Suppressor macrophage treated with lipopolysaccharide for 1 hour (primary cell): ENCODE measurements at regions not wholly inside any gene's neighbourhood (a gene's known extent, or its start where the extent isn't known, plus 50 kb on each side); places are given as distances from the start of the nearest gene placed in this dataset.
"Not testable (repeated sequence)": the region's sequence is repeated elsewhere in the genome, so short reads cannot be mapped to it uniquely, and the experiment has no call there.

Source experiments
- DNase-seq, 3 donors: peaks; one replicate each; pipeline ENCODE4 v3.0.0-alpha.2; 2020 to 2022

DNA sequence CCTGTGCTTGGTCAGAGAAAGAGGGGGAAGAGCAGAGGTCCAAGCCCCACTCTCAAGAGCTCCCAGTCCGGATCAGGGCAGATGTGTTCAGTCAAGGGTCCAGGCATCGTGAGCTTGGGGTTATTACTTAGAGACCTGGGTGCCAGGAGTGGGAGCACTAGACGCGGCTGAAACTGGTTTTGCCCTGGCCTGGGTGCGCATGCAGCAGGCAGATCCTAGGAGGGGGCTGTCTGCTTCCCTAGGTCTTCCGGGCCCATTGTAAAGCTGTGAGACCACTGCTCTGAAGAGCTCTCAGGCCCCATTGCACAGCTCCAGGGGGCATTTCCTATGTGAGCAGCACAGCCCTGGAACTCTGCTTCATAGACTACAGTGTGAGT lies 204.9 kb upstream of the LINGO1 start:
- DNase-seq = no peak

DNA sequence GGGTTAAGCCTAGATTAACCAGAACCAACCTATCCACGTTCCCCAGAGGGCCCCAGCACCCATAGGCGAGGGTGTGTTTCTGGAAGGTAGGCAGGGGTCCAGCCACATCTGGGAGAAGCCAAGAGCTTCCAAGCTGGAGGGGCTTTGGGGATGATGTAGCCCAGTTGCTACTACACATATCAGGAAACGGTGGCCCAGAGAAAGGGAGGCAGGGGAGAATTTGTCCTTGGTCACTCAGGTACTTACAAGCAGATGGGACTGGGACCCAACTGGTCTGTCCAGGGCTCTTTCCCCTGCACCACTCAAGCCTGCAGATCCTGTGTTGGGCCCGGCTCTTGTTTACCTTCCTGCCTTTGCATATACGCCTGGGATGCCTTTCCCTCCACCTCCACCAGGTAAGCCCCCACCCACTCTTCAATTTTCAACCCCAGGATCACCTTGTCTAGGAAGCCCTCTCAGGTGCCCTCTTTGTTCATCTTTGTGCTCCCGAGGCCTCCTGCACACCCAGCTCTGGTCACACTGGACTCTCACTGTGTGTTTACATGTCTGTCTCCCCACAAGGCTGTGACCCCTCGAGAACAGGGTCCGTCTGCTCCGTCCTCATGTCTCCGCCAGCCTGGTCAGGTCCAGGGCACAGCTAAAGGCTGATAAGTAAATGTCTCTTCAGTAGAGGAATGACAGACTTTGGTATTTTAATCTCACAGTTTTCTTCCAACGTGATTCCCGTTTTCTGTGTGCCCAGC lies 204.4 kb upstream of the LINGO1 start:
- no peak for DNase-seq

DNA sequence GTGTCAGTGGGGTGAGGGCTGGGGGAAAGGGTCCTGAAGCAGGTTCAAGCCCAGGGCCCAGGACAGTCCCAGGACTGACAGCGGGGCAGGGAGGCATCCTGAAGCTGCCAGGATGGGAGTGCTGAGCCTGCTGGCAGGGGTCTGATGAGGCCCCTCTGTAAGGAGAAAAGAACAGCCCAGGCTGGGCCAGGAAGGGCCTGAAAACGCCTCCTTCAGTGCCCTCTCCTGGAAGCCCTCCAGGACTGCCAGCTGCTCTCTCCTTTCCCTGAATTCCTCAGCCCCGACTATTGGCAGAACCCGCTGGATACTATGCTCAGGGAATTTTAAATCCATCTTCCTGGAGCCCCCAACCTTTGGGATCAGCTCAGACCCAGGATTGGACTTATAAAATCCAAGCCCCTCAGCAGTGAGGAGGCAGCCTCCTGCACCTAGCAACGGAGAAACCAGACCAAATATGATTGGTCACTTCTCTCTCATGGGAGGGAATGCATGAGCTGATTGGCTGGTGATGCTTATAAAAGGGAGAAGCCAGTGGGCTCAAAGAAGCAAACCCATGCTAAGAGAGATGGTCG lies 203.5 kb upstream of the LINGO1 start:
- no peak for DNase-seq

- DNase-seq = no peak
Measured at GRCh38 chr15:77834276-77834990, 201.7 kb upstream of the LINGO1 start.

GRCh38 chr15:77832874-77833273 lies 200.2 kb upstream of the LINGO1 start:
- no peak for DNase-seq

DNA sequence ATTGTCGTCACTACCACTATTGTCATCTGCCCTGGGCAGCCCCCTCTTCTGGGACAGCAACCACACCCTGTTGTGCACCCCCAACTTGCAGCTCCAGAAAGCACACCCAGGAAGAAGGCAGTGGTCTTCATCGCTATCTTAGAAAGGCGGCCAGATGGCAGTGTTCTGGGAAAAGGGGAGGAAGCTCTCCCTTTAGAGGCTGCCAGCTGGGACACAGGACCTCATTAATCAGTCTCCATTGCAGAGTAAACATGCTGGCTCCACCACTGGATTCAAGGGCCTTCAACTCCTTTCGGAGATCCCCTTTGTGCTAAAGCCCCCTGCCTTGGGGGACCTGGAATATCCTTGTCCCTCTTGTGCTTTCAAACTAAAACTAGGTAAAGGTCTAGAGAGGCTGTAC lies 199.3 kb upstream of the LINGO1 start:
- DNase-seq = no peak

DNA sequence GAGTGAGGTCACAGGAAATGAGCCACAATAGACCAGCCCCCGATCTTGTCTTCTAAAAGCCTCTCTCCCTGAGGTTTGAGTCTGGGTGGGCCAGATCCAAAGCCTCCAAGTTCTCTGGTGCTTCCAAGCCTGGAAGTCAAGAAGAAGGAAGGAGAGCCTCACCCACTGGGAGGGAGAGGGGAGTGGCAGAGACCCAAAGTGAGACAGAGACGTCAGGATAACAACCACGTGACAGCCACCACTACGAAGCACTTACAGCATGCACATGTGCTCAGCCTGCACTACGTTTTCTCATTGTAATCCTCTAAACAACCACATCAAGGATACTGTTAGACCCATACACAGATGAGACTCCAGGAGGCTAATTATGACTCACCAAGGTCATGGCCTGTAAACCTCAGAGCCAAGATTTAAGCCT lies 197.3 kb upstream of the LINGO1 start:
- no peak for DNase-seq

DNA sequence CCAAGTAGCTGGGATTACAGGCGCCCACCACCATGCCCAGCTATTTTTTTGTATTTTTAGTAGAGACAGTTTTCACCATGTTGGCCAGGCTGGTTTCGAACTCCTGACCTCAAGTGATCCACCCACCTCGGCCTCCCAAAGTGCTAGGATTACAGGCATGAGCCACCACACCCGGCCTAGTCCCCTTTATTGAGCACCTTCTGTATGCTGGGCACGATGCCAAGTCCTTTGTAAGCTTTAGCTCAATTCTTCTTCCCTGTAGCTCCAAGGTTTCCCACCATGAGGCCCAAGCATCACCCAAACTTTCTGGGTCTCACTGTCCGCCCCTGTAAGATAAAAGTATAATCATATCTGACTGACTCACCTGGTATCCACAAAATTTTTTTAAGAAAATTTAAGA lies 196.6 kb upstream of the LINGO1 start:
- not testable (repeated sequence) for DNase-seq

DNA sequence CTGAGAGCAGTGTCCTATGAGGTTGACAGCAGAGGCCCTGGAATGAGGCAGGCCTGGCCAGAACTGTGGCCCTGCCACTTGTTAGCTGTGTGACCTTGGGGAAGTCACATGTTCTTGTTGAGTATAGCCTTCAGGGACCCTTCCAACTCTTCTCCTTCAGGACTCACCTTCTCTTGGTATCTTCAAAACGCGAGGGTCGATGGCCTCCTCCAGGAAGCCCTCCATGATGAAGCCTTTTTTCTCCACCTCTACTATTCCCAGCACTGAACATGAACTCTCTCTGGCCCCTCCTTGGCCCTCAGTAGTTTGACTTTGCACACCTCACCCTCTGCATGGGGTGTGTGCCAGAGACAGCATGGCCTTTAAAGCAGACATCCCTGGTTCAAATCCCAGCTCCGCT lies 195.1 kb upstream of the LINGO1 start:
- no peak for DNase-seq

DNA sequence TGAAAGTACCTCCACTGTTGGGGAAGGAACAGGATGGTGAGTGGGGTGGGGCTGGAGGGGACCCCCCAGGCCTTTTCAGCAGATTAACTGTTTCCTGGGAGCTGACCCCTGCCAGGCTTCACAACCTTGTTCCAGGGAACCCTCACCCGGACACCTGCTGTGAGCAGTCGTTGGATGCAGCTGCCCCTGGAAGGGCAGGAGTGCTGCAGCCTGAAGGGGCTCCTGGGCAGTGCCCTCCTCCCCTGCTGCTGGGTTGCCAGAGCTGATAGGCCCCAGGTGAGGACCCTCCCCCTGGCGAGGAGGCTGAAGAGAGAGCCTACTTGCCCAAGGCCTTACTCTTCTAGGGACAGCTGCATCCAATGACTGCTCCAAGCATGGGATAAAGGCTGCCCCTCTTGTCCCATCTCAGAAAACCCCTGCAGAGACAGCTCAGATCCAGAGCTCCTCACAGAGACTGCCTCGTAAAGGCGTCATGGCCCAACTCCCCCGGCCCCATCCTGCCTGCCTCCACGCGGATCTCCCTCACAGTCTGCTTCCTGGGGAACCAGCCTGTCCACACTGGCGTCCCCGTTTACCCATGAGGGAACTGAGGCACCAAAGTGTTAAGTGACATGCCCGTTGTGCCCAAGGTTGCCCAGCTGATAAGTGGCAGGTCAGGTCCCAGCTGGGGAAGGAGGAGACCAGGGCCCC lies 193.4 kb upstream of the LINGO1 start:
- no peak for DNase-seq

- no peak for DNase-seq
Measured at GRCh38 chr15:77825546-77825945, 192.8 kb upstream of the LINGO1 start.

DNA sequence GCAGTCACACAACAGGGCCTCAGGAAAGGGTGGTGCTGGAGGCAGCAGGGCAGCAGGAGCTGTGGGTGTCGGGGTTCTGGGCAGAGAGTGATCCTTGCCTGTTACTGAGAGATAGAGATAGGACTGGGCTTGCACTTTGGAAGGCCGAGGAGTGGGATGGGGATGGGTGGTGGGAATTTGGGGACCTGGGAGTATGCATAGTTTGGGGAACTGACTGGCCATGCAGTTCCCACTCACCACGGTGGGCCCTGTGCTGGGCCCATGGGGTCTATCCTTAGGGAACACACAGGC lies 192.5 kb upstream of the LINGO1 start:
- no peak for DNase-seq

GRCh38 chr15:77824361-77825251 lies 191.9 kb upstream of the LINGO1 start:
- DNase-seq = no peak

DNA sequence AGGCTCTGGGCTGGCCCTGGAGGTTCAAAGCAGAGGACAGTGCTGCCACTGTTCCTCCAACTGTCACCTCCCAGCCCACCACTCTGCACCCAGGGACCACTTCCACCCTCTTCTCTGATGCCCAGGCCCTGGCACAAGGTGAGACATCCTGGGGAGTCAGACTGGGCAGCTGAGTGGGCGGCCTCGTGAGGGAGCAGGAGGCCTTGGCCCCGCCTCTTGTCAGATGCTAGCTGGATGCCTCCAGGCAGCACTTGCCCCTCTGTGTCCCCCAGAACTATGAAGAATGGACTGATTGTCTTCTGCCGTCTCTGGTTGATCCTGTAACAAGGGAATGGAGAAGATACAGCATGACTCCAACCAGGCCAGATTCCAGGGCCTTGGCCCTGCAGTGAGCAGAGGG lies 191.0 kb upstream of the LINGO1 start:
- no peak for DNase-seq

DNA sequence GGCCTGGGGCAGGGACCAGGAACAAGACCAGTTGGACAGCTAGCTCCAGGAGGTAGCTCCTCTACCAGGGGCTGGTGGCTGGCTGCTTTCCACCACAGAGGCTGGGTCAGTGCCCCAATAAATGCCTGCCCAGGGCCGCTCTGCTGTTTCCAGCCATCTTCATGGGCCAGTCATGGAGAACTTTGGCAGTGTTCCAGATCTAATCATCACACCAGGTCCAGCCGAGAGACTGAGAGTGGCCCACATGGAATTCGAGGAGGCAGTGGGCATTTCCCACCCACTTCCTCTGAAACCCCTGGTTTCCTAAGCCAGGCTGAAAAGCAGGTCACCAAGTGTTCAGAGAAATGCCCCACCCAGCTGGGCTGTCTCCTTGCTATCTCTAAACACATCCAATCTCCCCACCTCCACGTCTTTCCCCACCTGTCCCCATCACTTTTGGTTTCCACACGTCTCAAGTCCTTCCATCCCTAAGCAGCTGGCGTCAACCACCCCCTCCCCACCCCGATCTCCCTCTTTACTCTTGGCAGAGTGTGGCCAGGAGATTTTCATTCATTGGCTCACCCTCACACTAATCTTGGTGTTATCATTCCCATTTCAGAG lies 190.0 kb upstream of the LINGO1 start:
- no peak for DNase-seq

- DNase-seq = no peak
Measured at GRCh38 chr15:77821959-77822256, 189.2 kb upstream of the LINGO1 start.

DNA sequence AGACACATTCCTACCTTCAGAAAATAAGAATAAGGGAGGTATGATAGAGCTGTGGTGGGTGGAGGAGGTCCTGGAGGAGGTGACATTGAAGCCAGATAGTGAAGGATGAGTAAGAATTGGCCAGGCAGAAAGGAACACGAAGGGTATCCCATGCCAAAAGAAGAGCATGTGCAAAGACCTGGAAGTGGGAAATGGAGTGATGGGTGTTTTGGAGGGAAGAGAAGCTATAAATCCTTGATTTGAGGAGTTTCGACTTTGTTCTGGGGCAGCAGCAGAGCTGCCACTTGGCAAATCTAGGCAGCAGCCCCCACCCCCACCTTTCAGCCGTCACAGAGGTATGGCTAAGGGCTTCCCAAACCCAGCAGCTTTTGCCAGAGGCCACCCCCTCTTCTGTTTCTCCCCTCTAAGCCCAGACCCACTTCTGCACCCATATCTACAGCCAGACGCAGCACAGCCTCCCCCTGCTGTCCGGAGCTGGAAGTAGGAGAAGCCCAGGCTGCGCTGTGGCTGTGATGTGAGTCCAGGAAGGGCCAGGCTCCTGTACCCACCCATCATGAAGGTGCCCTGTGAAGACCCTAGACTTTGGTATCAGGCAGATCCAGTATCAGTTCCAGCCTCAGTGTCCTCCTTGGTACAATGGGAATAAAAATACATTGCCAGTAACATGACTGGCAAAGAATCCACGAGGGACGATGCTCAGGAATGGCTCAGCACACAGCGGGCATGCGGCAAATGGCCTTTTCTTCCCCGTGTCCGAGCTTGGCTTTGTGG lies 188.7 kb upstream of the LINGO1 start:
- DNase-seq = peak; percentile 57 to 74 (median 59)

GRCh38 chr15:77819851-77820728 lies 187.4 kb upstream of the LINGO1 start:
- peak in 2 of 3 donors; percentile 11 to 52 for DNase-seq

DNA sequence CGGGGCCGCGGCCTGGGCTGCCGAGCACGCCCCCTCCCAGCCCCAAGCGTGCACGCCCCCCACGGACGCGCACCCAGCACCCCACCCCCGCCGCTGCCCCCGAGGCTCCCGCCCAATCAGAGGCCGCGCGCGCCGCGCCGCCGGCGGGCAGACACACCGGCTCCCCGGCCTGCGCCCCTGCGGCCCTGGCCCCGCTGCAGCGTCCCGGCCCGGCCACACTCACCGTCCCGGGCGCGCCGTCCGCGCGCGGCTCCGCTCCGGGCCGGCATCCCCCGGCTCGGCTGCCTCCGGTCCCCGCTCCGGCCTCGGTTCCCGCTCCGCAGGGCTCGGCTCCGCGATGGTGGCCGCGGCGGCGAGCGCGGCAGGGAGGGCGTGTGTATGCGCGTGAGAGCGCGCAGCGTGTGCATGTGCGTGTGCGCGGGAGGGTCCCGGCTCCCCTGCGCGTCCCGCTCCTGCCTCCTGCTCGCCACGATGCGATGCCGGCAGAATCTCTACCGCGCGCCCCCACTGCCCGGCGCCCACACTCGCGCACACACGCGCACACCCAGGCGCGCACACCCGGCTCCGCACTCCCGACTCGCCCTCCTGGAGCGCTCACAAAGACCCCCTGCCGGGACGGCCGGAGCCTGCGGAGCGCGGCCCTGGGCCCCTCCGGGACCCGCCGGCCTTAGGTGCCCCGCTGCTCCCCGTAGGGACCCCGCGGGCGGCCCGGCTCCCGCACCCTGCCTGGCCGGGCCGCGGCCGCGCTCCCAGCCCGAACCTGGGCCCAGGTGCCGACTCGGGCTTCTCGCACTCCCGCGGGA lies 186.5 kb upstream of the LINGO1 start:
- no peak for DNase-seq

DNA sequence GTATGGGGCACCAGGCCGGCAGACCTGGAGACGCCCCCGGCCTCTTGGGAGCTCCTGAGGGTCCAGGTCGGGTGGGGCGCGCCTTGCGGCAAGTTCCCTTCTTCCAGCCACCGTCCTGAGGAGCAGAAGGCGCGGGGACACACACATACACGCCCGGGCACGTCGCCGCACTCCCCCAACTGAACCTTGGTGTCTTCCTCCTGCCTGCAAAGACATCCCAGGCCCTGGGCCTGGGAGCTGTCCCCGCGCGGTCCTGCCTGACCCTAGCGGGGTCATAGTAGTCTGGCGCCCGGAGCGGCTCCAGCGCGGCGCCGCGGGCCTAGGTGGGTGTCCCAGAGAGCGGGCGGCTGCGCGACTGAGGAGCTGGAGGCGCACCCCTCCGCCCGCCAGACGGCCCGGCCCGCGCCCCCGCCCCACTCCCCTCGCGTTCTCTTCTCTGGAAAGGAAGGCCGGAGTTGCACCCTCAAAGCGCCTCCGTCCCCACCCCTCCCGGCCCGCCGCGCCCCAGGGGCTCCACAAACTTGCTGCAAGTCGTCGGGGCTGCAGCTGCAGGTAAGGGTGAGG lies 185.9 kb upstream of the LINGO1 start:
- DNase-seq = no peak
